ENCODE measurements at regions not wholly inside any gene's neighbourhood (a gene's known extent, or its start where the extent isn't known, plus 50 kb on each side); places are given as distances from the start of the nearest gene placed in this dataset.

DNA sequence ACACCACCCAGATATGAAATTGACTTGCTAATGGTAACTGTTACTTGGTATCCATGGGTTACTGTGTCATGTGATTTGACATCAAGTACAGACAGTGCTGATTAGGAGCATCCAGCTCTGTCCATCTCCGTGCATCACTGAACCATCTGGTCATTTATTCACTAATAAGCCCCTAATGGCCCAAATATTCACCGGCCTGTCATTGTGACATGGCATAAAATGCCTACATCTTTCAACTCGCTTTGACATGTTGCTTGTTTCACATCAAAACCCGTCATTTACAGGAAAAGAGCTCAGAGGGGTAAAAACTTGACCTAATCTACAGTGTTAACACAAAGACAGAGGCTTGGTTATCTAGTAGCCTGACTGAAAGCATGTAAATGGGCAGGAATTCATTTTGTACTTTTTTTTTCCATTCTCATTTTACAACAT lies 308.9 kb upstream of the ATP5MC3 start (continued):
- TF ChIP-seq CTBP2 (IDR thresholded peaks at IDR 0.05; ENCODE audit: borderline replicate concordance, insufficient read depth, insufficient read length, low read length) (no peak), POLR2AphosphoS5 (IDR thresholded peaks at IDR 0.05; ENCODE audit: low read depth, low read length) (no peak), ASH2L (IDR thresholded peaks at IDR 0.05; ENCODE audit: low read length) (no peak)

All from H1 (cell line).